ENCODE measurements at regions not wholly inside any gene's neighbourhood (a gene's known extent, or its start where the extent isn't known, plus 50 kb on each side); places are given as distances from the start of the nearest gene placed in this dataset.

GRCh38 chrX:14164828-14165227 lies 135.1 kb upstream of the GEMIN8 start:
- TF ChIP-seq CTCF (IDR thresholded peaks at IDR 0.05; ENCODE audit: low read depth, low read length, missing control alignments) = no peak
- no peak for DNase-seq (ENCODE audit: low read depth)
- H3K4me3 ChIP-seq (ENCODE audit: low read depth, low read length) = no peak overlapping the region

- DNase-seq (ENCODE audit: low read depth) = no peak
- no peak for TF ChIP-seq CTCF (IDR thresholded peaks at IDR 0.05; ENCODE audit: low read depth, low read length, missing control alignments)
- H3K4me3 ChIP-seq (ENCODE audit: low read depth, low read length) = no peak overlapping the region
These were observed 95.8 kb upstream of the GEMIN8 start for GRCh38 chrX:14125462-14125861.

- no peak for TF ChIP-seq CTCF (IDR thresholded peaks at IDR 0.05; ENCODE audit: low read depth, low read length, missing control alignments)
- no peak overlapping the region for H3K4me3 ChIP-seq (ENCODE audit: low read depth, low read length)
- DNase-seq (ENCODE audit: low read depth) = no peak
These were observed 94.9 kb upstream of the GEMIN8 start for GRCh38 chrX:14124562-14124961.

GRCh38 chrX:14095702-14096101 lies 66.0 kb upstream of the GEMIN8 start:
- TF ChIP-seq CTCF (IDR thresholded peaks at IDR 0.05; ENCODE audit: low read depth, low read length, missing control alignments) = peak; percentile 70
- no peak overlapping the region for H3K4me3 ChIP-seq (ENCODE audit: low read depth, low read length)
- peak; percentile 10 for DNase-seq (ENCODE audit: low read depth)

GRCh38 chrX:14094191-14094590 lies 64.5 kb upstream of the GEMIN8 start:
- H3K4me3 ChIP-seq (ENCODE audit: low read depth, low read length) = no peak overlapping the region
- no peak for TF ChIP-seq CTCF (IDR thresholded peaks at IDR 0.05; ENCODE audit: low read depth, low read length, missing control alignments)

GRCh38 chrX:14084466-14084865 lies 54.8 kb upstream of the GEMIN8 start:
- TF ChIP-seq CTCF (IDR thresholded peaks at IDR 0.05; ENCODE audit: low read depth, low read length, missing control alignments) = no peak
- no peak for DNase-seq (ENCODE audit: low read depth)
- H3K4me3 ChIP-seq (ENCODE audit: low read depth, low read length) = no peak overlapping the region

More at GRCh38 chrX:14094191-14094590, 64.5 kb upstream of the GEMIN8 start:
- no peak for DNase-seq (ENCODE audit: low read depth)

GRCh38 chrX:14083783-14084182 lies 54.1 kb upstream of the GEMIN8 start:
- no peak for DNase-seq (ENCODE audit: low read depth)
- no peak for TF ChIP-seq CTCF (IDR thresholded peaks at IDR 0.05; ENCODE audit: low read depth, low read length, missing control alignments)

More at GRCh38 chrX:14083783-14084182, 54.1 kb upstream of the GEMIN8 start:
- no peak overlapping the region for H3K4me3 ChIP-seq (ENCODE audit: low read depth, low read length)
